ENCODE measurements at regions not wholly inside any gene's neighbourhood (a gene's known extent, or its start where the extent isn't known, plus 50 kb on each side); places are given as distances from the start of the nearest gene placed in this dataset.

DNA sequence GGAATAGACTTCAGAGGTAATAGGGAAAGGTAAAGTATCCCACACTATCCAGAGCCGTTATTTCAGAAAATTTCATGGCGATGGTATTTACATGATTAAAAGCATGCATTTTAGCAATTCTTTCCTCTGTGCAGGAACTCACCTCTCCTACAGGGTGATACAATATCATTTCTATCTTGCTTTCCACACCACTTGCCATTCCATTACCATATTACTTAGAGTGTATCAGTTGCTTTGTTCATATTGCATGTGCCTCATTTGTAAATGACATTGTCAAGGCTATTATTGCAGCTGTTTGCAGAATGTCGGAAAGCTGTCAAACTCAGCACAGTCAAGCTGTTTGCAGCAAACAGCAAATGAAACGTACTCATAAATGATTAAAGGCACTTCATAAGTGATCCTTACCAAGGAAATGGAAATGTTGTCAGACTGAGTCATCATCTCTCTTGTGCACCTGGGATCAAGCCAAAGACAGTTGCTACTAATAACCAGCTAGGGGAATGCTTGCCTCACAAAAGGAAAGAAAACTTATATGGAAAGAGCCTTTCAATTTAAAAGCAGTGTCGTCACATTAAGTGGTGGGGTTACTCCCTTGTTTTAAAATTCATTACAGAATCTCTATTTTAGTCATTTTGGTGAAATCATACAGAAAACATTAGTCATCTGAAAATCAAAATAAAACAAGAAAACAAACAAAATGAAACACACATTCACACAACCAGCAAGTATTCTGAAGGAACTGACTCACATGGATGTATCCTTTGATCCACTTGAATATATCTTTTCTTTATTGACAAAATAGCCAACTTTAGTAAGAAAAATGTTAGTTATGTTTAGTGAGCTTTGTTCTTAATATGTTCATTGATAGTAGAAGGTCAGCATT lies 1064.1 kb upstream of the CNTNAP5 start:
- Histone ChIP-seq H3K4me1 (ENCODE audit: control insufficient read depth, low read length) (no peaks in the 10 kb centered on the region), H3K27ac (ENCODE audit: low read depth, low read length) (no peak overlapping the region), H3K9me2 (replicated peaks; ENCODE audit: control insufficient read depth, low read length) (no peaks in the 10 kb centered on the region), H3K4me3 (ENCODE audit: low read length) (no peak overlapping the region), H3K9me3 (ENCODE audit: control insufficient read depth, insufficient read depth, low read length) (no peaks in the 10 kb centered on the region), H3F3A (ENCODE audit: control insufficient read depth, insufficient read depth) (no peaks in the 10 kb centered on the region), H3K27me3 (ENCODE audit: control insufficient read depth, low read length) (no peaks in the 10 kb centered on the region), H4K20me1 (ENCODE audit: control insufficient read depth, insufficient read depth, low read depth, low read length) (no peaks in the 10 kb centered on the region), H3K36me3 (ENCODE audit: control insufficient read depth, low read length) (no peaks in the 10 kb centered on the region), H3K4me2 (ENCODE audit: low read length) (no peak overlapping the region), H3K79me2 (ENCODE audit: control insufficient read depth, low read length) (no peaks in the 10 kb centered on the region)
- TF ChIP-seq, protein P1, sequence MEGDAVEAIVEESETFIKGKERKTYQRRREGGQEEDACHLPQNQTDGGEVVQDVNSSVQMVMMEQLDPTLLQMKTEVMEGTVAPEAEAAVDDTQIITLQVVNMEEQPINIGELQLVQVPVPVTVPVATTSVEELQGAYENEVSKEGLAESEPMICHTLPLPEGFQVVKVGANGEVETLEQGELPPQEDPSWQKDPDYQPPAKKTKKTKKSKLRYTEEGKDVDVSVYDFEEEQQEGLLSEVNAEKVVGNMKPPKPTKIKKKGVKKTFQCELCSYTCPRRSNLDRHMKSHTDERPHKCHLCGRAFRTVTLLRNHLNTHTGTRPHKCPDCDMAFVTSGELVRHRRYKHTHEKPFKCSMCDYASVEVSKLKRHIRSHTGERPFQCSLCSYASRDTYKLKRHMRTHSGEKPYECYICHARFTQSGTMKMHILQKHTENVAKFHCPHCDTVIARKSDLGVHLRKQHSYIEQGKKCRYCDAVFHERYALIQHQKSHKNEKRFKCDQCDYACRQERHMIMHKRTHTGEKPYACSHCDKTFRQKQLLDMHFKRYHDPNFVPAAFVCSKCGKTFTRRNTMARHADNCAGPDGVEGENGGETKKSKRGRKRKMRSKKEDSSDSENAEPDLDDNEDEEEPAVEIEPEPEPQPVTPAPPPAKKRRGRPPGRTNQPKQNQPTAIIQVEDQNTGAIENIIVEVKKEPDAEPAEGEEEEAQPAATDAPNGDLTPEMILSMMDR (IDR thresholded peaks at IDR 0.05; ENCODE audit: low read depth, low read length, poor library complexity, severe bottlenecking): no peak
- no peak for TF ChIP-seq EZH2phosphoT487 (IDR thresholded peaks at IDR 0.05; ENCODE audit: borderline replicate concordance, low read length)

DNA sequence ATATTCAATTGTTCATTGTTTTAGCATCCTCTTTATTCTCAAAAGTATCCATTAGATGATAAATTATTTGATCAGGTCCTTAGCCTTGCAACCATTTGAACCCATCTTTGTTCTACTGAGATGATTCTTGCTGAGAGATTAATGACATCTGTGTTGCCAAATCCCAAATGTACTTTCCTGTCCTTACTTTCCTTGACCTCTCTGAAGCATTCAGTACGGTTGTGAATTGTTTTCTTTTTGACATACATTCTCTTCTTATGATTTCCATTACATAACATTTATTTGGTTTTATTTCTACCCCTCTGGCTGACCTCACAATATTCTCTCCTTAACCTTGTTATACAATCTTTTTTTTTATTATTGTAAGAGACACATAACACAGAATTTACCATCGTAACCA lies 1058.6 kb upstream of the CNTNAP5 start:
- no peaks in the 10 kb centered on the region for H3K27me3 ChIP-seq (ENCODE audit: control insufficient read depth, low read length)
- H3K9me2 ChIP-seq (replicated peaks; ENCODE audit: control insufficient read depth, low read length): no peaks in the 10 kb centered on the region
- H3K4me2 ChIP-seq (ENCODE audit: low read length): no peak overlapping the region
- H4K20me1 ChIP-seq (ENCODE audit: control insufficient read depth, insufficient read depth, low read depth, low read length): no peaks in the 10 kb centered on the region
- no peak overlapping the region for H3K4me3 ChIP-seq (ENCODE audit: low read length)
- H3F3A ChIP-seq (ENCODE audit: control insufficient read depth, insufficient read depth): no peaks in the 10 kb centered on the region
- no peak overlapping the region for H3K27ac ChIP-seq (ENCODE audit: low read depth, low read length)
- H3K79me2 ChIP-seq (ENCODE audit: control insufficient read depth, low read length): no peaks in the 10 kb centered on the region
- no peaks in the 10 kb centered on the region for H3K36me3 ChIP-seq (ENCODE audit: control insufficient read depth, low read length)
- H3K9me3 ChIP-seq (ENCODE audit: control insufficient read depth, insufficient read depth, low read length): no peaks in the 10 kb centered on the region
- no peaks in the 10 kb centered on the region for H3K4me1 ChIP-seq (ENCODE audit: control insufficient read depth, low read length)
- no peak for TF ChIP-seq EZH2phosphoT487 (IDR thresholded peaks at IDR 0.05; ENCODE audit: borderline replicate concordance, low read length)
- TF ChIP-seq, protein P1 (IDR thresholded peaks at IDR 0.05; ENCODE audit: low read depth, low read length, poor library complexity, severe bottlenecking): no peak

DNA sequence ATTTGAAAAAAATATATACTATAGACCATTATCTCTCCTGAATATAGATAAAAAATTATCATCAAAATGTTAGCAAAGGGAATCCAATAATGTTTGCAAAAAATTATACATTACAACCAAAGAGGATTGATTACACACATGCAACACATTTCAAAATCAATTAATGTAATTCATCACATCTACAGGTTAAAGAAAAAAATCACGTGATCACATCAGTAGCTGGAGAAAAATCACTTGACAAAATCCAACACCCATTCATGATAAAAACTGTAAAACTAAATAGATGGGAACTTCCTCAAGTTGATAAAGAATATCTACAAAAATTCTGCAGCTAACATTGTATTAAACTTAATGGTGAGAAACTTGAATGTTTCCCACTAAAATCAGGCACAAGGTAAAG lies 1047.5 kb upstream of the CNTNAP5 start:
- H3F3A ChIP-seq (ENCODE audit: control insufficient read depth, insufficient read depth): no peaks in the 10 kb centered on the region
- H3K9me3 ChIP-seq (ENCODE audit: control insufficient read depth, insufficient read depth, low read length): no peaks in the 10 kb centered on the region

More for the DNA sequence above, 1047.5 kb upstream of the CNTNAP5 start:
- Histone ChIP-seq H4K20me1 (ENCODE audit: control insufficient read depth, insufficient read depth, low read depth, low read length) (no peaks in the 10 kb centered on the region), H3K4me3 (ENCODE audit: low read length) (no peak overlapping the region), H3K79me2 (ENCODE audit: control insufficient read depth, low read length) (no peaks in the 10 kb centered on the region), H3K4me2 (ENCODE audit: low read length) (no peak overlapping the region), H3K4me1 (ENCODE audit: control insufficient read depth, low read length) (no peaks in the 10 kb centered on the region), H3K27ac (ENCODE audit: low read depth, low read length) (no peak overlapping the region), H3K36me3 (ENCODE audit: control insufficient read depth, low read length) (no peaks in the 10 kb centered on the region), H3K9me2 (replicated peaks; ENCODE audit: control insufficient read depth, low read length) (no peaks in the 10 kb centered on the region), H3K27me3 (ENCODE audit: control insufficient read depth, low read length) (no peaks in the 10 kb centered on the region)
- TF ChIP-seq, protein P1 (IDR thresholded peaks at IDR 0.05; ENCODE audit: low read depth, low read length, poor library complexity, severe bottlenecking): no peak
- TF ChIP-seq EZH2phosphoT487 (IDR thresholded peaks at IDR 0.05; ENCODE audit: borderline replicate concordance, low read length): no peak
